Right lobe of liver (tissue), 6 donors: ENCODE measurements at regions not wholly inside any gene's neighbourhood (a gene's known extent, or its start where the extent isn't known, plus 50 kb on each side); places are given as distances from the start of the nearest gene placed in this dataset.

Experiments
- ATAC-seq, 4 donors: fragments of 200-7000 bp; cut with Tn5 transposase; one replicate each; pipeline ENCODE4 v1.9.1; 2020; ENCODE audit warnings: mild to moderate bottlenecking in 4 of 4, moderate library complexity in 4 of 4
- DNase-seq, 3 donors: peaks; one replicate each; pipeline ENCODE4 v3.0.0-alpha.2; 2020
- H3K27ac ChIP-seq, 3 donors: fragments of 200-600 bp; one replicate each; pipeline ENCODE4 v1.8.0; 2022
- H3K27me3 ChIP-seq, 2 donors: fragments of 200-600 bp; one replicate each; pipeline ENCODE4 v1.8.0; 2022
- H3K36me3 ChIP-seq, 4 donors: fragments of 200-600 bp; sonication (generic) in 1 of 4; one replicate each; pipeline versions ENCODE4 v1.5.1 to v1.8.0; 2017 to 2022; ENCODE audit warnings: control low read depth in 1 of 4
- H3K4me1 ChIP-seq, 4 donors: fragments of 200-600 bp; sonication (generic) in 1 of 4; one replicate each; pipeline versions ENCODE4 v1.5.1 to v1.8.0; 2017 to 2022; ENCODE audit warnings: control low read depth in 1 of 4
- H3K4me3 ChIP-seq, 3 donors: fragments of 200-600 bp; one replicate each; pipeline ENCODE4 v1.8.0; 2022
- H3K9me3 ChIP-seq, 4 donors: fragments of 200-600 bp; sonication (generic) in 1 of 4; one replicate each; pipeline versions ENCODE4 v1.5.1 to v1.8.0; 2017 to 2022; ENCODE audit warnings: control low read depth in 1 of 4
- POLR2A ChIP-seq: fragments of 450-650 bp; IDR thresholded peaks from one replicate; pipeline ENCODE4 v1.6.1; 2017; ENCODE audit warnings: antibody characterized with exemption, mild to moderate bottlenecking
- WGBS: methylation state at CpG from one replicate; pipeline ENCODE4 v1.1.6; 2018; ENCODE audit warnings: low coverage, low lambda C conversion rate; ENCODE audit not compliant: insufficient coverage; ENCODE audit errors: missing lambda C conversion rate; 5-methylcytosine and 5-hydroxymethylcytosine counted together
- intact Hi-C, 2 donors: fragments of 100-400 bp; cut with DNase I; formaldehyde crosslinking; loops; one replicate each; pipeline versions ENCODE4 v1.11.2 to v1.14.1; 2022
- TF ChIP-seq, protein P1 (sequence below), 4 donors: fragments of 200-600 bp in 3 of 4; fragments of 450-650 bp in 1 of 4; IDR thresholded peaks; one replicate each; pipeline versions ENCODE4 v1.5.1 to v1.8.0; 2016 to 2022; ENCODE audit warnings: antibody characterized with exemption in 4 of 4, mild to moderate bottlenecking in 2 of 4
- donor health status: DM: no; HTN: yes; CAD: no.
- donor health status: DM: no; HTN: no; CAD: no.
- donor health status: DM: no; HTN: no; CAD: no.
- donor health status: DM: no; HTN: yes; CAD: no.
- donor health status: DM: no; HTN: yes; CAD: no.

DNA sequence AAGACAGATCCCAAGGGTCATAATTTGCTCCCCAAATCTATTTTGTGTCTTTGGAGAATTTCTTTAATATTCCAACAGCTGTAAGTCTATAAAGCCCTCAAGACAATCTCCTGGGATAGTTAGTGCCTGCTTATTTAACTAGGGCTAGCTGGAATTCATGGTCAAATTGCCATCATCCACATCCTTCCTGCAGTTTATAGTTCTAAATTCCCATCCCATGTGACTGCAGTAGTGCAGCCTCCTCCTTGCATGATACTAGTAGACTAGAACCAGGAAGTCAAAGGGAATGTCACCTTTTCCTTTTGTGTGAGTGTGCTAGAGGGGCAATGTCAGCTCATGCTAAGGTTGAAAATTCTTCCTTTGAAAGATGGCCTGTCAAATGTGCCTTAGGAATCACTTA, 214.8 kb upstream of the PIK3R1 start:
- no peak overlapping the region for H3K27ac ChIP-seq
- H3K4me1 ChIP-seq: peaks cover 0 to 27% (median 4%) of the 10 kb centered on the region in 4 donors
- H3K4me3 ChIP-seq: no peak overlapping the region
- H3K9me3 ChIP-seq: no peaks in the 10 kb centered on the region
- DNase-seq (no peak), ATAC-seq (no peak)
- H3K27me3 ChIP-seq: no peaks in the 10 kb centered on the region
- intact Hi-C loops: no loop called here
- no peaks in the 10 kb centered on the region for H3K36me3 ChIP-seq
- no peak for TF ChIP-seq POLR2A
- TF ChIP-seq, protein P1, sequence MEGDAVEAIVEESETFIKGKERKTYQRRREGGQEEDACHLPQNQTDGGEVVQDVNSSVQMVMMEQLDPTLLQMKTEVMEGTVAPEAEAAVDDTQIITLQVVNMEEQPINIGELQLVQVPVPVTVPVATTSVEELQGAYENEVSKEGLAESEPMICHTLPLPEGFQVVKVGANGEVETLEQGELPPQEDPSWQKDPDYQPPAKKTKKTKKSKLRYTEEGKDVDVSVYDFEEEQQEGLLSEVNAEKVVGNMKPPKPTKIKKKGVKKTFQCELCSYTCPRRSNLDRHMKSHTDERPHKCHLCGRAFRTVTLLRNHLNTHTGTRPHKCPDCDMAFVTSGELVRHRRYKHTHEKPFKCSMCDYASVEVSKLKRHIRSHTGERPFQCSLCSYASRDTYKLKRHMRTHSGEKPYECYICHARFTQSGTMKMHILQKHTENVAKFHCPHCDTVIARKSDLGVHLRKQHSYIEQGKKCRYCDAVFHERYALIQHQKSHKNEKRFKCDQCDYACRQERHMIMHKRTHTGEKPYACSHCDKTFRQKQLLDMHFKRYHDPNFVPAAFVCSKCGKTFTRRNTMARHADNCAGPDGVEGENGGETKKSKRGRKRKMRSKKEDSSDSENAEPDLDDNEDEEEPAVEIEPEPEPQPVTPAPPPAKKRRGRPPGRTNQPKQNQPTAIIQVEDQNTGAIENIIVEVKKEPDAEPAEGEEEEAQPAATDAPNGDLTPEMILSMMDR (IDR thresholded peaks at IDR 0.05): no peak

DNA sequence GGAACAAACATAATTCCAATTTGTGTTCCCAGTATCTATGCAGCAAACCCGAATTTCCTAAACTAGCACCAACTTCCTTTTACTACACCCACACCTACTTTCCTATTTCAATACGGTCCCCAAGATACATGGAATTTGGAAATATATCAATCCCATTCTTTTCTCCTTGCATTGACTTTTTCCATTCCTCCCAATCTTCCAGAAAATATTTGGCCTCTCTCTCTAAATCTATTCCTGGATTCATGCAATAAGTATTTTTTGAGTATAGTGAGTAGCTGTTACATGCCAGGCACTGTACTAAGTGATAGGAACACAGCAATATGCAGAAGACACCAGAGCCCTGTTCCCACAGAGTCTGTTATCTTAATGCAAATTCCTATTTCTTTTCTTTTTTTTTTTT, 216.2 kb upstream of the PIK3R1 start:
- Histone ChIP-seq H3K4me1 (peaks cover 0 to 27% (median 4%) of the 10 kb centered on the region in 4 donors), H3K4me3 (no peak overlapping the region), H3K36me3 (no peaks in the 10 kb centered on the region), H3K9me3 (no peaks in the 10 kb centered on the region), H3K27ac (peak overlapping the region in 2 of 3 donors; percentile 85 to 88), H3K27me3 (no peaks in the 10 kb centered on the region)
- intact Hi-C loops: no loop called here
- 41% methylated on average over 2 of the region's 2 CpGs for WGBS
- ATAC-seq (no peak), DNase-seq (no peak)
- no peak for TF ChIP-seq POLR2A
- TF ChIP-seq, protein P1 (IDR thresholded peaks at IDR 0.05): no peak

DNA sequence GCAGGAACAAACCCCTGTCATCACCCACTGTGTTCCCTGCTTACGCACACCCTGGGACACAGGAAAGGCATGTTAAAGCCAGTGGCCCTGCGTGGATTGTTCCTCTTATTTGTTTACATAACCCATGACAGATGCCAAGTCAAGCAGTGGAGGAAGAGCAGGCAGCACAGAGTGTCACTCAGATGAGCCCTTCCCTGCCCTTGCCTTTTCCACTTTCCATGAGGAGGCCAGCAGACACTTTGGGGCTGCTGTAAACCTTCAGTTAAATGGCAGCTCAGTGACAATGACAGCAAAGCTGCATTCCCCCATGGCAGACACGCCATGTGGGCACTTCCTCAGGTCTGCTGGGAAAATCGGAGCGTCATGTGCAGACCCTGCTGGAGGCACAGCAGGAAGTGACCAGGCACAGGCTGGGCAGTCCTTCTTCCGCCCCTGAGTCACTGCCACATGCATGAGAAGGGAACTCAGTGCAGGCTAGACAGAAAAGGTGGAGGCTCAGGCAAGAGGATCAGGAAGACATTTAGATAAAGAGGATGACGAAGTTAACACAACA, 216.8 kb upstream of the PIK3R1 start:
- peak; percentile 86 to 96 (median 94) for ATAC-seq
- DNase-seq: peak; percentile 80 to 90 (median 84)
- peak overlapping the region; percentile 78 to 88 (median 85) for H3K27ac ChIP-seq
- 3% methylated on average over 6 of the region's 7 CpGs for WGBS
- H3K9me3 ChIP-seq: no peaks in the 10 kb centered on the region
- no peaks in the 10 kb centered on the region for H3K36me3 ChIP-seq
- TF ChIP-seq, protein P1 (IDR thresholded peaks at IDR 0.05): no peak
- peak; percentile 67 for TF ChIP-seq POLR2A
- intact Hi-C loops: no loop called here
- H3K27me3 ChIP-seq: no peaks in the 10 kb centered on the region
- peak overlapping the region in 2 of 3 donors; percentile 3 to 16 for H3K4me3 ChIP-seq
- H3K4me1 ChIP-seq: peaks cover 0 to 27% (median 4%) of the 10 kb centered on the region in 4 donors

DNA sequence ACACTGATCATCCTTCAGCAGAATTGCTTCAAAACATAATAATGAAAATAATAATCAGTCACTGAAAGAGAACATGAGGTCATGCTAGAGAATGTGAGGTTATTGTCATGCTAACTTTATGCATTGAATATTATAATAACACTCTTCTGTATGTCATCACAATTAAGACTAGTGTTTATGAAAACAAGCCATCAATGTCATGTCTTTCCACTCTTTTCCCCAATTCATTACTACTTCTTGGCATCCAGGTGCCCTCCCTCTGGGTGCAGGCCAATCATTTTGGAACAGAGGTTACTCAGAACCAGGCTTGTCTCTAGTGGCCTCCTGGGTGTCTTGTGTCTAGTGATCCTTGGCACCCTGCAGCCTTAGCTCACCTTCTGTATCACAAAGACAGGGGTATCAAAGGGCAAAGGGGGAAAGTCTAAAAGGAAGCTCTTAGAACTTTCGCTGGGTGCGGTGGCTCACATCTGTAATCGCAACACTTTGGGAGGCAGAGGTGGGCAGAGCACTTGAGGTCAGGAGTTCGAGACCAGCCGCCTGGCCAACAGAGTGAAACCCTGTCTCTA, 217.6 kb upstream of the PIK3R1 start:
- Histone ChIP-seq H3K4me3 (no peak overlapping the region), H3K9me3 (no peaks in the 10 kb centered on the region), H3K36me3 (no peaks in the 10 kb centered on the region), H3K4me1 (peaks cover 0 to 27% (median 4%) of the 10 kb centered on the region in 4 donors), H3K27me3 (no peaks in the 10 kb centered on the region), H3K27ac (peak overlapping the region in 2 of 3 donors; percentile 85 to 88)
- no peak for TF ChIP-seq POLR2A
- TF ChIP-seq, protein P1 (IDR thresholded peaks at IDR 0.05): no peak
- peak; percentile 13 to 49 (median 35) for ATAC-seq
- DNase-seq: peak in 1 of 3 donors; percentile 59
- 19% methylated on average over 3 of the region's 5 CpGs for WGBS
- intact Hi-C loops: no loop called here
